Natural killer cell (primary cell): ENCODE measurements at regions not wholly inside any gene's neighbourhood (a gene's known extent, or its start where the extent isn't known, plus 50 kb on each side); places are given as distances from the start of the nearest gene placed in this dataset.

Source experiments
- ATAC-seq, 3 donors: fragments of 150-1000 bp in 2 of 3; fragments of 200-7000 bp in 1 of 3; cut with Tn5 transposase; 1 replicate in 1 of 3; 2 replicates in 2 of 3; pipeline ENCODE4 v1.10.0; 2021; ENCODE audit warnings: mild to moderate bottlenecking in 2 of 3, moderate library complexity in 2 of 3
- DNase-seq, 2 donors: peaks; one replicate each; pipeline versions ENCODE4 v3.0.0 to v3.0.0-alpha.2; 2013 to 2021; ENCODE audit warnings: mixed read lengths in 1 of 2
- H3K27ac ChIP-seq: one replicate; pipeline ENCODE4 v1.5.1; 2013; ENCODE audit warnings: mild to moderate bottlenecking, low read length
- H3K27me3 ChIP-seq: one replicate; pipeline ENCODE4 v1.6.1; 2013; ENCODE audit warnings: low read length; ENCODE audit not compliant: control insufficient read depth, insufficient read depth
- H3K36me3 ChIP-seq: one replicate; pipeline ENCODE4 v1.6.1; 2013; ENCODE audit warnings: low read length; ENCODE audit not compliant: control insufficient read depth, insufficient read depth
- H3K4me1 ChIP-seq: one replicate; pipeline ENCODE4 v1.6.1; 2013; ENCODE audit warnings: low read length; ENCODE audit not compliant: control insufficient read depth, insufficient read depth
- H3K4me3 ChIP-seq: one replicate; pipeline ENCODE4 v1.5.1; 2013; ENCODE audit warnings: low read length
- H3K9me3 ChIP-seq: one replicate; pipeline ENCODE4 v1.6.1; 2013; ENCODE audit warnings: low read length; ENCODE audit not compliant: control insufficient read depth, insufficient read depth
- H3K27ac Mint-ChIP-seq, 2 donors: one replicate each; pipeline ENCODE4 v1.8.0; 2022; ENCODE audit warnings: mild to moderate bottlenecking in 2 of 2, mixed read lengths in 2 of 2, moderate library complexity in 1 of 2
- H3K27me3 Mint-ChIP-seq, 2 donors: one replicate each; pipeline ENCODE4 v1.8.0; 2022; ENCODE audit warnings: low read depth in 2 of 2, mixed read lengths in 2 of 2
- H3K36me3 Mint-ChIP-seq: one replicate; pipeline ENCODE4 v1.8.0; 2022; ENCODE audit warnings: mixed read lengths
- H3K4me1 Mint-ChIP-seq, 2 donors: one replicate each; pipeline ENCODE4 v1.8.0; 2022; ENCODE audit warnings: mixed read lengths in 2 of 2
- H3K4me3 Mint-ChIP-seq: one replicate; pipeline ENCODE4 v1.8.0; 2022; ENCODE audit warnings: mild to moderate bottlenecking, moderate library complexity, mixed read lengths
- H3K9me3 Mint-ChIP-seq, 2 donors: one replicate each; pipeline ENCODE4 v1.8.0; 2022; ENCODE audit warnings: mixed read lengths in 2 of 2
- WGBS: methylation state at CpG from one replicate; pipeline ENCODE4 v1.1.7; 2013; ENCODE audit warnings: missing lambda C conversion rate; ENCODE audit not compliant: insufficient coverage; 5-methylcytosine and 5-hydroxymethylcytosine counted together
- intact Hi-C: fragments of 100-400 bp; cut with micrococcal nuclease; formaldehyde crosslinking; loops from one replicate; pipeline ENCODE4 v1.14.2; 2022
- TF ChIP-seq, protein P1 (sequence below): fragments of 200-600 bp; IDR thresholded peaks from one replicate; pipeline ENCODE4 v1.8.0; 2022; ENCODE audit warnings: antibody characterized with exemption

DNA sequence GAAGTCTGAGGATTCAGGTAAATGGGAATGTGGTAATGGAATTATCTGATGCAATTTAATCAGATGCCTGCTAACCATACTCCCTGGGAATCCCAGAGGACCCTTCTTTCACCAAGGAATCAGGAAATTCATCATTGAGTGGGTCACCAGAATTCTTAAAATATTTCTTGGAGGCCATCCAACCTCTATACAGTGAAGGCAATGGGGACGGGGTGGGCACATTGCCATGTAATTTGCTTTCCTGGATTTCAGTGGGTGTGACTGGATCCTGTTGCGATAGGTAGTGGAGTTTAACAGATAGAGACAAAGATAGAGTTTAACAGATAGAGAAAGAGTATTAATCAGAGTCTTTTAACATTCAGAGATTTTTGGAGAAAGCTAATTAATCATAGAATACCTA lies 394.4 kb downstream of the DAD1 start:
- TF ChIP-seq, protein P1, sequence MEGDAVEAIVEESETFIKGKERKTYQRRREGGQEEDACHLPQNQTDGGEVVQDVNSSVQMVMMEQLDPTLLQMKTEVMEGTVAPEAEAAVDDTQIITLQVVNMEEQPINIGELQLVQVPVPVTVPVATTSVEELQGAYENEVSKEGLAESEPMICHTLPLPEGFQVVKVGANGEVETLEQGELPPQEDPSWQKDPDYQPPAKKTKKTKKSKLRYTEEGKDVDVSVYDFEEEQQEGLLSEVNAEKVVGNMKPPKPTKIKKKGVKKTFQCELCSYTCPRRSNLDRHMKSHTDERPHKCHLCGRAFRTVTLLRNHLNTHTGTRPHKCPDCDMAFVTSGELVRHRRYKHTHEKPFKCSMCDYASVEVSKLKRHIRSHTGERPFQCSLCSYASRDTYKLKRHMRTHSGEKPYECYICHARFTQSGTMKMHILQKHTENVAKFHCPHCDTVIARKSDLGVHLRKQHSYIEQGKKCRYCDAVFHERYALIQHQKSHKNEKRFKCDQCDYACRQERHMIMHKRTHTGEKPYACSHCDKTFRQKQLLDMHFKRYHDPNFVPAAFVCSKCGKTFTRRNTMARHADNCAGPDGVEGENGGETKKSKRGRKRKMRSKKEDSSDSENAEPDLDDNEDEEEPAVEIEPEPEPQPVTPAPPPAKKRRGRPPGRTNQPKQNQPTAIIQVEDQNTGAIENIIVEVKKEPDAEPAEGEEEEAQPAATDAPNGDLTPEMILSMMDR: no peak
- ATAC-seq (no peak), DNase-seq (no peak)
- no peak overlapping the region for H3K4me3 ChIP-seq
- Mint-ChIP-seq H3K9me3 (peaks cover 0 to 3% of the 10 kb centered on the region in 2 donors), H3K4me3 (no peak overlapping the region), H3K27ac (no peak overlapping the region), H3K4me1 (no peaks in the 10 kb centered on the region), H3K27me3 (peaks cover 8 to 22% of the 10 kb centered on the region in 2 donors), H3K36me3 (no peaks in the 10 kb centered on the region)
- whole genome bisulfite sequencing: 96% methylated on average over 2 of the region's 2 CpGs
- H3K9me3 ChIP-seq: no peaks in the 10 kb centered on the region
- no peaks in the 10 kb centered on the region for H3K27me3 ChIP-seq
- no peaks in the 10 kb centered on the region for H3K36me3 ChIP-seq
- intact Hi-C loops: no loop called here
- no peak overlapping the region for H3K27ac ChIP-seq
- H3K4me1 ChIP-seq: no peaks in the 10 kb centered on the region

DNA sequence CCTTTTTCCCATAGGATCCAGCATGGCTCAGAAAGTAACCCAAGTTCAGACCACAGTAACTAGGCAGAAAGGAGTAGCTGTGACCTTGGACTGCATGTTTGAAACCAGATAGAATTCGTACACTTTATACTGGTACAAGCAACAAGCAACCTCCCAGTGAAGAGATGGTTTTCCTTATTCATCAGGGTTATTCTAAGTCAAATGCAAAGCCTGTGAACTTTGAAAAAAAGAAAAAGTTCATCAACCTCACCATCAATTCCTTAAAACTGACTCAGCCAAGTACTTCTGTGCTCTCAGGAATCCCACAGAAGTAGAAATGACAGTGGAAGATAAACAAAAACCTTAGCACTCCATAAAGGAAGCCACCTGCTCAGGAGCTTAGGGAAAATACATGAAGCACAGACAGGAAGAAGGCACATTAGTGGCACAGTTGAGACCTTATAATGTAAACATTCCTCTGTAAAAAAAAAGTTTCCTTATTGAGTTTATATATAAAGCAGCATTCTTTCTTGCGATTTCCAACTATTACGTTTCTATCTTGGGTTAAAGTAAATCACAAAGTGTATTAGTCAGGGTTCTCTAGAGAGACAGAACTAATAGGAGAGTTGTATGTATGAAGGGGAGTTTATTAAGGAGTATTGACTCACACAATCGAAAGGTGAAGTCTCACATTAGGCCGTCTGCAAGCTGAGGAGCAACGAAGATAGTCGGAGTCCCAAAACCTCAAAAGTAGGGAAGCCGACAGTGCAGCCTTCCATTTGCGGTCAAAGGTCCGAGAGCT lies 398.4 kb downstream of the DAD1 start:
- Histone ChIP-seq H3K27ac (no peak overlapping the region), H3K4me1 (no peaks in the 10 kb centered on the region), H3K9me3 (no peaks in the 10 kb centered on the region), H3K36me3 (no peaks in the 10 kb centered on the region), H3K4me3 (no peak overlapping the region), H3K27me3 (no peaks in the 10 kb centered on the region)
- no peaks in the 10 kb centered on the region for H3K36me3 Mint-ChIP-seq
- intact Hi-C loops: no loop called here
- H3K9me3 Mint-ChIP-seq: no peaks in the 10 kb centered on the region
- TF ChIP-seq, protein P1: no peak
- H3K27me3 Mint-ChIP-seq: peaks cover 9 to 28% of the 10 kb centered on the region in 2 donors
- DNase-seq (no peak), ATAC-seq (no peak)
- no peak overlapping the region for H3K27ac Mint-ChIP-seq
- 86% methylated on average over 10 of the region's 10 CpGs for WGBS
- no peak overlapping the region for H3K4me3 Mint-ChIP-seq
- no peaks in the 10 kb centered on the region for H3K4me1 Mint-ChIP-seq

DNA sequence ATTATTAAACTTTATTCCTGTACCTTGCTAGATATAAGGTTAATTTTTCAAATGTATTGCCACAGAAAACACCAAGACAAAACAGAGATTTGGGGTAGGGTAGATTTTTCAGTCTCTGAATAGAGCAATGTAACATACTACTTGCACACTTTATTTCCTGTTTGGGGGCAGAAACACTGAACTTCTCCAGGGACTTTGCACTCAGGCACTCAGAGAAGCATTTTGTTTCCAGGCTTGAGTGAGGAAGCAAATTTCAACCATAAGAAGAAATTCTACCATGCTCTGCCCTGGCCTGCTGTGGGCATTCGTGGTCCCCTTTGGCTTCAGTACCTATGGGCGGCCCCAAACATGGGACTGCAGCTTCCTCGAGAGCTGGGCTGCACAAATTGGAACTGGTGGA lies 399.1 kb downstream of the DAD1 start:
- no peaks in the 10 kb centered on the region for H3K36me3 ChIP-seq
- no peaks in the 10 kb centered on the region for H3K36me3 Mint-ChIP-seq
- H3K27me3 ChIP-seq: no peaks in the 10 kb centered on the region
- H3K9me3 Mint-ChIP-seq: no peaks in the 10 kb centered on the region
- no peak overlapping the region for H3K4me3 ChIP-seq
- WGBS: 89% methylated on average over 3 of the region's 3 CpGs
- DNase-seq: no peak
- no peak for ATAC-seq
- H3K27me3 Mint-ChIP-seq: peaks cover 11 to 35% of the 10 kb centered on the region in 2 donors
- TF ChIP-seq, protein P1: no peak
- intact Hi-C loops: no loop called here
- no peaks in the 10 kb centered on the region for H3K4me1 Mint-ChIP-seq
- H3K9me3 ChIP-seq: no peaks in the 10 kb centered on the region
- no peak overlapping the region for H3K27ac Mint-ChIP-seq
- no peaks in the 10 kb centered on the region for H3K4me1 ChIP-seq
- H3K27ac ChIP-seq: no peak overlapping the region
- H3K4me3 Mint-ChIP-seq: no peak overlapping the region

DNA sequence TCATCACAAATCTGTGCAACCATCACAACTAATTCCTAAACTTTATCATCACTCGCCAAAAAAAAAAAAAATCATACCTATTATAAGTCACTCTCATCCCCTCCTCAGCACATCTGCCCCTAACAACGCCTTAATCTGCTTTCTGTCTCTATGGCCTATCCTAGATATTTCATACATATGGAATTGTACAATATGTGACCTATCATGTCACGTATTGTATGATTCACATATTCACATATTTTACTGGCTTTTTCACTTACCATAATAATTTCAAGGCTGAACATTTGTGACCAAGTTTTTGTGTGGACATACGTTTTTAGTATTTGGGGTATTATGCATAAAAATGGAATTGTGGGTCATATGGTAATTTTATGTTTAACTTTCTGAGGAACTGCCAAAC lies 400.7 kb downstream of the DAD1 start:
- H3K4me1 Mint-ChIP-seq: no peaks in the 10 kb centered on the region
- 92% methylated on average over 2 of the region's 4 CpGs for WGBS
- H3K9me3 Mint-ChIP-seq: no peaks in the 10 kb centered on the region
- H3K4me1 ChIP-seq: no peaks in the 10 kb centered on the region
- H3K9me3 ChIP-seq: no peaks in the 10 kb centered on the region
- no peak overlapping the region for H3K27ac Mint-ChIP-seq
- H3K4me3 ChIP-seq: no peak overlapping the region
- no peaks in the 10 kb centered on the region for H3K27me3 ChIP-seq
- H3K4me3 Mint-ChIP-seq: no peak overlapping the region
- H3K27me3 Mint-ChIP-seq: peaks cover 15 to 40% of the 10 kb centered on the region in 2 donors
- no peaks in the 10 kb centered on the region for H3K36me3 ChIP-seq
- TF ChIP-seq, protein P1: no peak
- no peak overlapping the region for H3K27ac ChIP-seq
- intact Hi-C loops: no loop called here
- no peaks in the 10 kb centered on the region for H3K36me3 Mint-ChIP-seq
- ATAC-seq: no peak
- no peak for DNase-seq
